ENCODE measurements at regions not wholly inside any gene's neighbourhood (a gene's known extent, or its start where the extent isn't known, plus 50 kb on each side); places are given as distances from the start of the nearest gene placed in this dataset.
"Not testable (repeated sequence)": the region's sequence is repeated elsewhere in the genome, so short reads cannot be mapped to it uniquely, and the experiment has no call there.

- DNase-seq (ENCODE audit: low spot score): no peak
- no peak for TF ChIP-seq CTCF (IDR thresholded peaks at IDR 0.05)
- no peak for ATAC-seq (ENCODE audit: low FRiP score)
Measured at GRCh38 chr7:125431349-125431748, 501.7 kb upstream of the POT1 start.

- TF ChIP-seq CTCF (IDR thresholded peaks at IDR 0.05): no peak
- DNase-seq (ENCODE audit: low spot score) (no peak), ATAC-seq (ENCODE audit: low FRiP score) (no peak)
Measured at GRCh38 chr7:125430013-125430412, 500.4 kb upstream of the POT1 start.

GRCh38 chr7:125427676-125428075, 498.1 kb upstream of the POT1 start:
- no peak for TF ChIP-seq CTCF (IDR thresholded peaks at IDR 0.05)
- DNase-seq (ENCODE audit: low spot score) (no peak), ATAC-seq (ENCODE audit: low FRiP score) (no peak)

- TF ChIP-seq CTCF (IDR thresholded peaks at IDR 0.05): no peak
- ATAC-seq (ENCODE audit: low FRiP score) (no peak), DNase-seq (ENCODE audit: low spot score) (no peak)
Measured at GRCh38 chr7:125425506-125425905, 495.9 kb upstream of the POT1 start.

- TF ChIP-seq CTCF (IDR thresholded peaks at IDR 0.05): no peak
- DNase-seq (ENCODE audit: low spot score): no peak
- no peak for ATAC-seq (ENCODE audit: low FRiP score)
Measured at GRCh38 chr7:125424721-125425120, 495.1 kb upstream of the POT1 start.

- DNase-seq (ENCODE audit: low spot score): no peak
- TF ChIP-seq CTCF (IDR thresholded peaks at IDR 0.05): no peak
- ATAC-seq (ENCODE audit: low FRiP score): no peak
Measured at GRCh38 chr7:125423458-125424155, 494.0 kb upstream of the POT1 start.

GRCh38 chr7:125421407-125421806, 491.8 kb upstream of the POT1 start:
- DNase-seq (ENCODE audit: low spot score); ATAC-seq (ENCODE audit: low FRiP score): not testable (repeated sequence)

Measured in omental fat pad (tissue), 3 donors.